Glutamatergic neuron (in vitro differentiated cells): ENCODE measurements at regions not wholly inside any gene's neighbourhood (a gene's known extent, or its start where the extent isn't known, plus 50 kb on each side); places are given as distances from the start of the nearest gene placed in this dataset.
"Not testable (repeated sequence)": the region's sequence is repeated elsewhere in the genome, so short reads cannot be mapped to it uniquely, and the experiment has no call there.

Experiments used
- DNase-seq: peaks from one replicate; pipeline ENCODE4 v3.0.0; 2022
- H3K27ac Mint-ChIP-seq: one replicate; pipeline ENCODE4 v1.8.0; 2020; ENCODE audit warnings: mild to moderate bottlenecking, mixed read lengths, inconsistent platforms; ENCODE audit not compliant: unreplicated experiment
- H3K27me3 Mint-ChIP-seq: one replicate; pipeline ENCODE4 v1.8.0; 2020; ENCODE audit warnings: mild to moderate bottlenecking, moderate library complexity, mixed read lengths, inconsistent platforms; ENCODE audit not compliant: unreplicated experiment
- H3K36me3 Mint-ChIP-seq: one replicate; pipeline ENCODE4 v1.8.0; 2020; ENCODE audit warnings: mild to moderate bottlenecking, mixed read lengths, inconsistent platforms; ENCODE audit not compliant: unreplicated experiment
- H3K4me1 Mint-ChIP-seq: one replicate; pipeline ENCODE4 v1.8.0; 2020; ENCODE audit warnings: mild to moderate bottlenecking, low read depth, mixed read lengths, inconsistent platforms; ENCODE audit not compliant: unreplicated experiment
- H3K4me3 Mint-ChIP-seq: one replicate; pipeline ENCODE4 v1.8.0; 2020; ENCODE audit warnings: mild to moderate bottlenecking, mixed read lengths, inconsistent platforms; ENCODE audit not compliant: unreplicated experiment
- H3K9me3 Mint-ChIP-seq: one replicate; pipeline ENCODE4 v1.8.0; 2020; ENCODE audit warnings: mild to moderate bottlenecking, moderate library complexity, mixed read lengths, inconsistent platforms; ENCODE audit not compliant: unreplicated experiment
- TF ChIP-seq, protein P1 (sequence below): fragments of 200-600 bp; sonication (generic); IDR thresholded peaks from one replicate; pipeline ENCODE4 v1.5.0; 2021; ENCODE audit not compliant: partially characterized antibody, unreplicated experiment

DNA sequence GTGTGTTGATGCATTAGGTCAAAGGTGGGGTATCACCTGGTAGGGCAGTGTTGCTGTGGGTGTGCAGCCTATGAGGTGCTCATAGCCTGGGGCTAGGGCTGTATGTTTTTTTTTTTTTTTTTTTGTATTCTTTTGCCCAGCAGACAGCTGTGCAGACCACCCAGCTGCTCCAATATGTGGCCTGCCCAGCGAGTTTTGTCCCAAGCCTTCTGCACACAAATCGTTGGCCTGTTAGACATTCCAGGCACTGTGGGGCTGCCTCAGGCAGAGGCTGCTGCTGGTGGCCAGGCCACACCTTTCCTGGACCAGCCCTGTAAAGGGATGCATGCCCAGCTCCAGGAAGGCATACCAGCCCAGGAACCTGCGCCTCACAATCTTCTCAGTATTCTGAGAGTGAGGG lies 348.5 kb downstream of the JRKL start:
- H3K27me3 Mint-ChIP-seq: no peaks in the 10 kb centered on the region

DNA sequence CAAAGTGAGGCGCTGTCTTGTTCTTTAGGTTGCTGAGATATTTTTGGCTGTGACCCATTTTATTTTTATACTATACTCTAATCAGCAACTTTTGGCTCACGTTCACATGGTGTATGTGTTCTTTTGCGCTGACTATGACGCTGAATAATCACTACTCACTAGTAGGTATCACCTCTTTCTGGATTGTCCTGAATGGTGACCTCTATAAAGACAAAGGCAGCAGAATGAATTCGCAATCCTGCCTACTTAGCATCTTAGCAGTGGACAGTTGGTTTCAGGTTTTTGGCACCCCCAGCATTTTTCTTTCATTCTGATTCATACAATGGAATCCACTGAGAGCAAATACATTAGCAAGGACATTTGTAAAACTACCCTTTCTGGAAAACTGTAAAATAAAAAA lies 351.3 kb downstream of the JRKL start:
- Mint-ChIP-seq H3K36me3 (no peaks in the 10 kb centered on the region), H3K4me1 (peaks cover 2% of the 10 kb centered on the region), H3K4me3 (no peak overlapping the region), H3K27ac (no peak overlapping the region), H3K27me3 (no peaks in the 10 kb centered on the region), H3K9me3 (no peaks in the 10 kb centered on the region)
- DNase-seq: no peak
- TF ChIP-seq, protein P1, sequence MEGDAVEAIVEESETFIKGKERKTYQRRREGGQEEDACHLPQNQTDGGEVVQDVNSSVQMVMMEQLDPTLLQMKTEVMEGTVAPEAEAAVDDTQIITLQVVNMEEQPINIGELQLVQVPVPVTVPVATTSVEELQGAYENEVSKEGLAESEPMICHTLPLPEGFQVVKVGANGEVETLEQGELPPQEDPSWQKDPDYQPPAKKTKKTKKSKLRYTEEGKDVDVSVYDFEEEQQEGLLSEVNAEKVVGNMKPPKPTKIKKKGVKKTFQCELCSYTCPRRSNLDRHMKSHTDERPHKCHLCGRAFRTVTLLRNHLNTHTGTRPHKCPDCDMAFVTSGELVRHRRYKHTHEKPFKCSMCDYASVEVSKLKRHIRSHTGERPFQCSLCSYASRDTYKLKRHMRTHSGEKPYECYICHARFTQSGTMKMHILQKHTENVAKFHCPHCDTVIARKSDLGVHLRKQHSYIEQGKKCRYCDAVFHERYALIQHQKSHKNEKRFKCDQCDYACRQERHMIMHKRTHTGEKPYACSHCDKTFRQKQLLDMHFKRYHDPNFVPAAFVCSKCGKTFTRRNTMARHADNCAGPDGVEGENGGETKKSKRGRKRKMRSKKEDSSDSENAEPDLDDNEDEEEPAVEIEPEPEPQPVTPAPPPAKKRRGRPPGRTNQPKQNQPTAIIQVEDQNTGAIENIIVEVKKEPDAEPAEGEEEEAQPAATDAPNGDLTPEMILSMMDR: no peak

More for the DNA sequence above, 348.5 kb downstream of the JRKL start:
- DNase-seq: no peak
- peaks cover 2% of the 10 kb centered on the region for H3K4me1 Mint-ChIP-seq
- H3K36me3 Mint-ChIP-seq: no peaks in the 10 kb centered on the region
- no peak overlapping the region for H3K27ac Mint-ChIP-seq
- no peak overlapping the region for H3K4me3 Mint-ChIP-seq
- H3K9me3 Mint-ChIP-seq: no peaks in the 10 kb centered on the region
- TF ChIP-seq, protein P1: no peak

DNA sequence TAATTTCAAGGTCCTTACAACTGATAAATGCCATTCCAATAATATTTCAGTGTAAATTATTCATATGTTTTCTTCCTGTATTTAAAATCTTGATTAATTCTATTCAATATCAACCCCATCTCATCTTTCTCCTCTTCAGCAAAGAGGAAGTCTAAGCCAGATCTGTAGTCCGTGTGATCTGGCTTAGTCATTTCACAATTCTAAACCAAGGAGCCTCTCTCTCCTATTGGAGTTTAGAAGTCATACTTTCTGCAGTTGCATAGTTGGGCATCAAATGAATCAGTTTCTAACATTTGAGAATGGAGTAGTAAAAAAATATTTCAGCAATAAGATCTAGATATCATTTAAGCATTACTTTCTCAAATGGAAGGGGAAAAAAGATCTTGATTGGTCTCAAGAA lies 354.9 kb downstream of the JRKL start:
- no peaks in the 10 kb centered on the region for H3K36me3 Mint-ChIP-seq
- H3K27me3 Mint-ChIP-seq: no peaks in the 10 kb centered on the region

DNA sequence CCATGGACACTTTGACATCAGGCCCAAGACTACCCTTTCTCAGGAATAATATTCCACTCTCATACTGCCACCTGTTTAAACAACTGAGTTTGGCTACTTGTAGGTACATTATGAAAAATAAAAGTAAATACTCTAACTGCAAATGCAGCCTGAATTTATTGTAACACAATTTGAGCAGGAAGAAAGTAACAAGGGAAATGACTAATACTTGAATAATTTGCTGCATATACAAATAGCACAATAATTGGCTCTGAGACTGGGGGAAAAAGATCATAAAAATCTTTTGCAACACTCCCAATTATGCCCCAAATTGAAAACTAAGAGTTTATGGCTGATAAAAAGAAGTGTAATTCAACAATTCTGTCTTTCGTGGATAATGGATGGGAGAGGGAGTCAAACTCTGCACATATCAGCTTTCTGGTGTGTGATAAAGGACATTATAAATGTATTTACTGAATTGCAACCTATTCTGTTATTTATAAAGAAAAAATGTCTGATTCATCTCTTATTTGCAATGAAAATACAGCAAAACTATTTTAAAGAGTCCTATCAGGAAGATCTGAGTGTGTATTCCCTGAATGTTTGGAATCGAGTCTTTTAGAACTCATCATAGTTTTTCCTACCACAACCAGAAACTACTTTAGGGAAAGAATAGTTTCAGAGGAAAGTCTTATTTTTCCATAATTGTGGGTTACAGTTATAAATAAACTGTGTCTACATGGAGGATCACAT lies 359.0 kb downstream of the JRKL start:
- Mint-ChIP-seq H3K27me3 (no peaks in the 10 kb centered on the region), H3K27ac (no peak overlapping the region), H3K4me3 (no peak overlapping the region), H3K9me3 (peaks cover 3% of the 10 kb centered on the region), H3K4me1 (peaks cover 3% of the 10 kb centered on the region), H3K36me3 (no peaks in the 10 kb centered on the region)
- DNase-seq: no peak
- TF ChIP-seq, protein P1: no peak

More for the DNA sequence above, 354.9 kb downstream of the JRKL start:
- DNase-seq: no peak
- TF ChIP-seq, protein P1: no peak
- Mint-ChIP-seq H3K4me3 (no peak overlapping the region), H3K27ac (no peak overlapping the region), H3K9me3 (peaks cover 3% of the 10 kb centered on the region), H3K4me1 (peaks cover 3% of the 10 kb centered on the region)

DNA sequence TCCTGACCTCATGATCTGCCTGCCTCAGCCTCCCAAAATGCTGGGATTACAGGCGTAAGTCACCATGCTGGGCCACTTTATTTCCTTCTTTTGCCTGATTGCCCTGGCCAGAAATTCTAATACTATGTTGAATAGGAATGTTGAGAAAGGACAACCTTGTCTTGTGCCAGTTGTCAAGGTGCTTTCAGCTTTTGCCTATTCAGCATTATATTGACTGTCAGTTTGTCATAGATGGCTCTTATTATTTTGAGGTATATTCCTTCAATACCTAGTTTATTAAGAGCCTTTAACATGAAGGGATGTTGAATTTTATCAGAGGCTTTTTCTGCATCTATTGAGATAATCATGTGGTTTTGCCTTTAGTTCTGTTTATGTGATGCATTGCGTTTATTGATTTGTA lies 362.0 kb downstream of the JRKL start:
- not testable (repeated sequence) for H3K27me3 Mint-ChIP-seq, H3K9me3 Mint-ChIP-seq, DNase-seq, H3K4me1 Mint-ChIP-seq, H3K4me3 Mint-ChIP-seq, H3K36me3 Mint-ChIP-seq, H3K27ac Mint-ChIP-seq
